ENCODE measurements at regions not wholly inside any gene's neighbourhood (a gene's known extent, or its start where the extent isn't known, plus 50 kb on each side); places are given as distances from the start of the nearest gene placed in this dataset.
"Not testable (repeated sequence)": the region's sequence is repeated elsewhere in the genome, so short reads cannot be mapped to it uniquely, and the experiment has no call there.

- no peak for DNase-seq
Measured at GRCh38 chr6:105874835-105875626, 211.1 kb upstream of the PRDM1 start.

- DNase-seq, result no peak
Measured at GRCh38 chr6:105873799-105874198, 212.3 kb upstream of the PRDM1 start.

- no peak for DNase-seq
Measured at GRCh38 chr6:105873211-105873704, 212.9 kb upstream of the PRDM1 start.

- no peak for DNase-seq
Measured at GRCh38 chr6:105872249-105872648, 213.9 kb upstream of the PRDM1 start.

GRCh38 chr6:105871542-105871941, 214.6 kb upstream of the PRDM1 start:
- DNase-seq, result no peak

- no peak for DNase-seq
Measured at GRCh38 chr6:105869835-105870440, 216.2 kb upstream of the PRDM1 start.

GRCh38 chr6:105868823-105869460, 217.2 kb upstream of the PRDM1 start:
- DNase-seq, result no peak

- no peak for DNase-seq
Measured at GRCh38 chr6:105867821-105868220, 218.3 kb upstream of the PRDM1 start.

GRCh38 chr6:105867277-105867676, 218.9 kb upstream of the PRDM1 start:
- no peak for DNase-seq

- no peak for DNase-seq
Measured at GRCh38 chr6:105862936-105863607, 223.1 kb upstream of the PRDM1 start.

GRCh38 chr6:105860927-105861326, 225.2 kb upstream of the PRDM1 start:
- not testable (repeated sequence) for DNase-seq

GRCh38 chr6:105859457-105859856, 226.7 kb upstream of the PRDM1 start:
- no peak for DNase-seq

- not testable (repeated sequence) for DNase-seq
Measured at GRCh38 chr6:105858639-105859038, 227.5 kb upstream of the PRDM1 start.

GRCh38 chr6:105855433-105855832, 230.7 kb upstream of the PRDM1 start:
- no peak for DNase-seq

GRCh38 chr6:105853979-105854378, 232.2 kb upstream of the PRDM1 start:
- DNase-seq, result not testable (repeated sequence)

GRCh38 chr6:105851606-105852005, 234.5 kb upstream of the PRDM1 start:
- DNase-seq, result no peak

- DNase-seq, result no peak
Measured at GRCh38 chr6:105851113-105851580, 235.0 kb upstream of the PRDM1 start.

GRCh38 chr6:105850261-105851112, 235.6 kb upstream of the PRDM1 start:
- no peak for DNase-seq

GRCh38 chr6:105849746-105850145, 236.4 kb upstream of the PRDM1 start:
- DNase-seq, result no peak

- no peak for DNase-seq
Measured at GRCh38 chr6:105847433-105847832, 238.7 kb upstream of the PRDM1 start.

- peak; percentile 15 for DNase-seq
Measured at GRCh38 chr6:105844275-105844883, 241.8 kb upstream of the PRDM1 start.

GRCh38 chr6:105839266-105839665, 246.9 kb upstream of the PRDM1 start:
- DNase-seq, result no peak
